ENCODE measurements at regions not wholly inside any gene's neighbourhood (a gene's known extent, or its start where the extent isn't known, plus 50 kb on each side); places are given as distances from the start of the nearest gene placed in this dataset.

- DNase-seq (no peak), ATAC-seq (ENCODE audit: low read depth) (no peak)
- H4K8ac ChIP-seq (ENCODE audit: low read depth in 2 of 2, low read length in 2 of 2), result no peak overlapping the region
- no peak overlapping the region for H3K9ac ChIP-seq (ENCODE audit: low read depth, low read length)
- TF ChIP-seq, protein P1, sequence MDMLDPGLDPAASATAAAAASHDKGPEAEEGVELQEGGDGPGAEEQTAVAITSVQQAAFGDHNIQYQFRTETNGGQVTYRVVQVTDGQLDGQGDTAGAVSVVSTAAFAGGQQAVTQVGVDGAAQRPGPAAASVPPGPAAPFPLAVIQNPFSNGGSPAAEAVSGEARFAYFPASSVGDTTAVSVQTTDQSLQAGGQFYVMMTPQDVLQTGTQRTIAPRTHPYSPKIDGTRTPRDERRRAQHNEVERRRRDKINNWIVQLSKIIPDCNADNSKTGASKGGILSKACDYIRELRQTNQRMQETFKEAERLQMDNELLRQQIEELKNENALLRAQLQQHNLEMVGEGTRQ (IDR thresholded peaks at IDR 0.05; ENCODE audit: low read depth, low read length), result no peak
- TF ChIP-seq FOS (IDR thresholded peaks at IDR 0.05; ENCODE audit: low read depth, low read length) (no peak), BHLHE40 (IDR thresholded peaks at IDR 0.05; ENCODE audit: low read depth, low read length) (no peak), RFX5 (IDR thresholded peaks at IDR 0.05; ENCODE audit: low read depth, low read length) (no peak), CEBPB (IDR thresholded peaks at IDR 0.05; ENCODE audit: low read depth, low read length) (no peak), SMC3 (IDR thresholded peaks at IDR 0.05; ENCODE audit: low read depth, low read length) (no peak), CHD1 (IDR thresholded peaks at IDR 0.05; ENCODE audit: low read depth, low read length) (no peak), RCOR1 (IDR thresholded peaks at IDR 0.05; ENCODE audit: insufficient replicate concordance, low read length) (no peak), POLR2A (IDR thresholded peaks at IDR 0.05; ENCODE audit: low read depth, low read length) (no peak), MAFK (IDR thresholded peaks at IDR 0.05; ENCODE audit: low read depth, low read length) (no peak), MAZ (IDR thresholded peaks at IDR 0.05; ENCODE audit: borderline replicate concordance, low read depth, low read length) (no peak)
- TF ChIP-seq, protein P2, sequence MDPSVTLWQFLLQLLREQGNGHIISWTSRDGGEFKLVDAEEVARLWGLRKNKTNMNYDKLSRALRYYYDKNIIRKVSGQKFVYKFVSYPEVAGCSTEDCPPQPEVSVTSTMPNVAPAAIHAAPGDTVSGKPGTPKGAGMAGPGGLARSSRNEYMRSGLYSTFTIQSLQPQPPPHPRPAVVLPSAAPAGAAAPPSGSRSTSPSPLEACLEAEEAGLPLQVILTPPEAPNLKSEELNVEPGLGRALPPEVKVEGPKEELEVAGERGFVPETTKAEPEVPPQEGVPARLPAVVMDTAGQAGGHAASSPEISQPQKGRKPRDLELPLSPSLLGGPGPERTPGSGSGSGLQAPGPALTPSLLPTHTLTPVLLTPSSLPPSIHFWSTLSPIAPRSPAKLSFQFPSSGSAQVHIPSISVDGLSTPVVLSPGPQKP (IDR thresholded peaks at IDR 0.05; ENCODE audit: borderline replicate concordance, low read depth, low read length), result no peak
- no peak overlapping the region for H3K4me3 ChIP-seq (ENCODE audit: insufficient read depth, low read depth, low read length)
- no peak overlapping the region for H2AK9ac ChIP-seq (replicated peaks; ENCODE audit: low read depth, low read length, poor library complexity)
- no peak overlapping the region for H4K91ac ChIP-seq (ENCODE audit: insufficient read depth, low read depth, low read length)
- no peaks in the 10 kb centered on the region for H4K20me1 ChIP-seq (ENCODE audit: insufficient read depth, low read length)
- H4K5ac ChIP-seq (ENCODE audit: low read depth, low read length), result no peak overlapping the region
- BruUV-seq (replicated peaks), result no TSS peak
- H3K23ac ChIP-seq (ENCODE audit: low read depth, low read length), result no peak overlapping the region
- ChIA-PET CTCF (no interaction called here), POLR2A (ENCODE audit: unreplicated experiment) (no interaction called here)
- intact Hi-C loops (cut with micrococcal nuclease) (no loop called here), in situ Hi-C loops (cut with MboI; ENCODE audit: low sequenced_read_pairs) (no loop called here), dilution Hi-C loops (cut with HindIII; ENCODE audit: low sequenced_read_pairs, unreplicated experiment) (no loop called here)
- no peak overlapping the region for H3K56ac ChIP-seq (ENCODE audit: extremely low read depth, insufficient read depth, low read length)
- no peaks in the 10 kb centered on the region for H3K79me1 ChIP-seq (ENCODE audit: low read depth in 1 of 2, low read length in 2 of 2)
- no peak overlapping the region for H2BK120ac ChIP-seq (ENCODE audit: low read depth, low read length)
- WGBS, 2 experiments (ENCODE audit: extremely low coverage in 2 of 2, insufficient read length in 1 of 2), result no CpG with 5 or more reads among the region's 4 CpGs
- H3K9me3 ChIP-seq (ENCODE audit: control insufficient read depth, insufficient read depth, low read length), result peaks cover 1% of the 10 kb centered on the region; the same call in 1 of the 2 replicates
- H3K27ac ChIP-seq (ENCODE audit: insufficient read depth, low read length), result no peak overlapping the region
- no peak overlapping the region for H2BK20ac ChIP-seq (ENCODE audit: low read depth, low read length)
- no peak overlapping the region for H2AK5ac ChIP-seq (ENCODE audit: low read depth, low read length)
- H3K14ac ChIP-seq (replicated peaks; ENCODE audit: low read depth, low read length), result no peak overlapping the region
- no peaks in the 10 kb centered on the region for H3K36me3 ChIP-seq (ENCODE audit: control insufficient read depth, insufficient read depth, low read length)
- no peaks in the 10 kb centered on the region for H3K9me1 ChIP-seq (ENCODE audit: insufficient read depth, low read length)
- H3K27me3 ChIP-seq (ENCODE audit: control insufficient read depth, insufficient read depth, low read length), result no peaks in the 10 kb centered on the region
- H2BK5ac ChIP-seq (ENCODE audit: low read depth, low read length, poor library complexity, severe bottlenecking), result no peak overlapping the region
- no peak overlapping the region for H2BK15ac ChIP-seq (ENCODE audit: low read depth, low read length)
- no peak overlapping the region for H3K4ac ChIP-seq (ENCODE audit: low read depth, low read length)
- no peaks in the 10 kb centered on the region for H3K4me1 ChIP-seq (ENCODE audit: control insufficient read depth, insufficient read depth, low read length)
- H3K18ac ChIP-seq (ENCODE audit: low read depth, low read length), result no peak overlapping the region
- H2AFZ ChIP-seq (replicated peaks; ENCODE audit: low read length, poor library complexity), result no peak overlapping the region
- H3K4me2 ChIP-seq (ENCODE audit: low read depth, low read length), result no peak overlapping the region
Measured at GRCh38 chr5:119951330-119951934, 322.1 kb downstream of the FAM170A start.
